ENCODE measurements at regions not wholly inside any gene's neighbourhood (a gene's known extent, or its start where the extent isn't known, plus 50 kb on each side); places are given as distances from the start of the nearest gene placed in this dataset.

GRCh38 chr4:23016981-23017380 is 324.2 kb downstream of the GBA3 start (continued):
- TF ChIP-seq ZNF318 (IDR thresholded peaks at IDR 0.05; ENCODE audit: borderline replicate concordance in 1 of 2, low read depth in 1 of 2) (no peak), THAP12 (CRISPR knock-in tag; IDR thresholded peaks at IDR 0.05) (no peak), ZNF277 (CRISPR knock-in tag; IDR thresholded peaks at IDR 0.05; ENCODE audit: borderline replicate concordance) (no peak), GATAD2B (IDR thresholded peaks at IDR 0.05; ENCODE audit: borderline replicate concordance) (no peak), ZFP36 (IDR thresholded peaks at IDR 0.05; ENCODE audit: low read depth, low read length, partially characterized antibody) (no peak), MAFG (tag; conservative IDR thresholded peaks at IDR 0.05) (peak; percentile 22; the same call in 1 of the 2 replicates), ZNF384 (IDR thresholded peaks at IDR 0.05; ENCODE audit: low read depth, low read length) (no peak), FOXJ2 (tag; IDR thresholded peaks at IDR 0.05) (no peak), ZNF699 (CRISPR knock-in tag; IDR thresholded peaks at IDR 0.05; ENCODE audit: insufficient replicate concordance) (no peak)

Measured in K562 (cell line).